GM18873 (cell line): ENCODE measurements at regions not wholly inside any gene's neighbourhood (a gene's known extent, or its start where the extent isn't known, plus 50 kb on each side); places are given as distances from the start of the nearest gene placed in this dataset.
A peak's percentile ranks its signal among the peaks of the same experiment; 100 is the strongest.
"Not testable (repeated sequence)": the region's sequence is repeated elsewhere in the genome, so short reads cannot be mapped to it uniquely, and the experiment has no call there.

Experiments used
- ATAC-seq: cut with Tn5 transposase; IDR thresholded peaks from one replicate; pipeline ENCODE4 v1.9.1; 2021; ENCODE audit warnings: mild to moderate bottlenecking, moderate library complexity, moderate number of reproducible peaks; ENCODE audit not compliant: unreplicated experiment, low FRiP score

- no peak for ATAC-seq
Measured at GRCh38 chr7:19964246-19964645, 190.8 kb upstream of the TMEM196 start.

GRCh38 chr7:19963695-19964094 is 190.3 kb upstream of the TMEM196 start:
- ATAC-seq, result no peak

DNA sequence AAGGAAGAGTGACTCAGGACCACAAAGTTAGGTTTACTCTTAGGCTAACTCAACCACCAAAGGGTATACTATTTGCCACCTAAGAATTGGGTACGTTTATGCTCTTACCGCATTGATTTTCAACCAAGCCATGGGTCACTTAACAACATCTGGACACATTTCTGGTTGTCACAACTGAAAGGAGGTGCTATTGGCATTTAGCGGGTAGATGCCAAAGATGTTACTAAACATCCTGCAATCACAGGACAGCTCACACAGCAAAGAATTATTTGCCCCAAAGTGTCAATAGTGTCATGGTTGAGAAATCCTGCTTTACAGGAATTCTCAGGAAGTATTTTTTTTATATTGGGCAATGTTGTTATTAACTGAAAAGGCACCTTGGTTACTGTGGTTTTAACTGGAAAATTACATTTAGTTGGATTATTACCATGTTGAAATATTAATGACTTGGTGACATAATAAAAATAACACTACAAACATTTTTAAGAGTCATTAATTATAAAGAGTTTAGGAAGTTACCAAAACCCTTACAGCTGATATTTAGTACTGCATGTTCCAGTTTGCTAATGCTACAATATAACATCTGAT is 185.0 kb upstream of the TMEM196 start:
- ATAC-seq, result no peak

- ATAC-seq, result no peak
Measured at GRCh38 chr7:19957664-19958063, 184.2 kb upstream of the TMEM196 start.

GRCh38 chr7:19954166-19954565 is 180.7 kb upstream of the TMEM196 start:
- not testable (repeated sequence) for ATAC-seq

- ATAC-seq, result not testable (repeated sequence)
Measured at GRCh38 chr7:19953411-19953810, 180.0 kb upstream of the TMEM196 start.

- no peak for ATAC-seq
Measured at GRCh38 chr7:19948160-19948559, 174.7 kb upstream of the TMEM196 start.

- no peak for ATAC-seq
Measured at GRCh38 chr7:19944363-19945120, 171.1 kb upstream of the TMEM196 start.

DNA sequence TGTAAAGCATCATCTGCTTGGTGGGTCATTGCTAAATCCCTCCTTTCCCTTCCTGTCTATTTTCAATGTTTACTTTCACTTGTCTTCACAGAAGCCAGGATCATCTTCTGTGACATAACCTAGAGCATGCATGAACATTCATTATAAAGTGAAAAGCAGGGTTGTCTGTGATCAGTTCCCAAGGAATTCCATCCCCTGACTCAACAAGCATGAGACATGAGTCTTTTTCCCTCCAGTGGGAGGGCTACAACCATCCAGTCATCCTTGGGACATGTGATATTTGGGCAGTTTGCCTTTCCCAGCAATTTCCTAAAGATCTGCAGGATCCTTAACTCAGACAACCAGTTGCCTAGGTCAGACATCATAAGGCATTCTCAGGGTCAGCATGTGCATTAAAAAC is 166.3 kb upstream of the TMEM196 start:
- ATAC-seq, result no peak

DNA sequence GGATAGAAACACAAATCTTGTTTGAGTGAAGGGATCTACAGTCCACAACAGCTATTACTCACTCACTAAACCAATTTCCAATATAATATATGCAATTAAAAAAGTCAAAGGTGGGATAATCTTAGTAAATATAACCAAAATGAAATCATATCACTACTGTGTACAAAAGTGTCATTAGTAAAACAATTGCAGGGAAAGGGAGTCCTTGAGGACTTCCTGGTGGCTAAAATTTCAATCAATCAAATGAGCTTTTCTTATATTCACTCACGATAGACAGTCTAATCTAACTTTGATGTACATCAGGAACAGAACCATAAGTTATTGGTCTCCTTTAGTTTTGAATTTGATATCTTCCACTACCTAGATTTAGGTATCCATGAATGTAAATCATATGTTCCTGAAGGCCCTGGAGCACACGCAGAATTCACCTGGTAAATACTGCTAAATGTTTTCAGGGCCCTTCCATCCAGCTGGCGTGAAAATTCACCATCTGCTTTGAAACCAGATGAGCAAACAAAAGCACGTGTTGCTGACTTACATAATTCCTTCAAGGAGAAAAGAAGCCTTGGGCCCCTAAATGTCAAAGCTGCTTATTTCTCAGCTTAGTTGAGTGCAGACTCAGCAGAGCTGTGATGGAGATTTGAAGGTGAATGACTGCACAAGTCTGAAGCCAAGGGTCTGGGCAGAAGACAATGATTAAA is 159.3 kb upstream of the TMEM196 start:
- no peak for ATAC-seq

- ATAC-seq, result no peak
Measured at GRCh38 chr7:19930851-19931250, 157.4 kb upstream of the TMEM196 start.

DNA sequence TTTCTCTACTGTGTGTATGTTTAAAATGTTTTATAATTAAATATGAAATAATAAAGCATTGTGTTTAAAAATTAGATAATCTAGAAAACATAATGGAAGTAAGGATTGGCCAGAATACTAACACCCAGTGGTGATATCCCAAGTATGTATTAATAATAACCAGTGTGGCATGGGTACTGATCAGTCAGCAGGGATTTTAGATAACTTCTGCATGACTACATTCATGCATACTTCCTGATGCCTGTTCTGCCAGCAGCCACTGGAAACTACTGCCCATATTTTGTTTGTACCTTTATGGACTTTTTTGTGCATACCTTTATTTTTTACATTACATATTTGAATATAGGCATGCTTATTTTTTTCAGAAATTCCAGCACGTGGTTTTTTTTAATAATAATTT is 156.6 kb upstream of the TMEM196 start:
- ATAC-seq, result no peak

DNA sequence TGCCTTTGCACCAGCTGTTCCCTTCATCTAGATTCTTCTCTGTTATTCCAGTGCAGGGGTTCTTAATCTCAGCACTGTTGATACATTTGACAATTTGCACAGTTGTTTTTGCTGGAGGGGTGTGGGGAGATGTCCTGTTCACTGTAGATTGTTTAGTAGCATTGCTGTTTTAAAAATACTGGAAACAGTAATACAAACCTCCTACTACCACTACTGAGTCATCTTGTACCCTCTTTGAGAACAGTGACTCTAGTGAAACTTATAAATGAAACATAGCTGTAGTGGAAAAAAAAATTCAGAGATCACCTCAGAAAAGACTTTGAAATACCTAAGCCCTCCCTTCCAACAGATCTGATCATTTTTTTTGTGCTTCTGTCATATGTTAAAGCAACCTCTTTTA is 154.8 kb upstream of the TMEM196 start:
- peak; percentile 82 for ATAC-seq

- no peak for ATAC-seq
Measured at GRCh38 chr7:19920705-19921104, 147.3 kb upstream of the TMEM196 start.

- ATAC-seq, result no peak
Measured at GRCh38 chr7:19920166-19920565, 146.7 kb upstream of the TMEM196 start.

- no peak for ATAC-seq
Measured at GRCh38 chr7:19919261-19920095, 146.1 kb upstream of the TMEM196 start.

GRCh38 chr7:19916046-19916445 is 142.6 kb upstream of the TMEM196 start:
- ATAC-seq, result no peak

- ATAC-seq, result no peak
Measured at GRCh38 chr7:19915596-19915995, 142.2 kb upstream of the TMEM196 start.

GRCh38 chr7:19914866-19915265 is 141.4 kb upstream of the TMEM196 start:
- no peak for ATAC-seq

GRCh38 chr7:19900118-19900517 is 126.7 kb upstream of the TMEM196 start:
- ATAC-seq, result no peak

- ATAC-seq, result no peak
Measured at GRCh38 chr7:19899529-19899928, 126.1 kb upstream of the TMEM196 start.
